ENCODE measurements at regions not wholly inside any gene's neighbourhood (a gene's known extent, or its start where the extent isn't known, plus 50 kb on each side); places are given as distances from the start of the nearest gene placed in this dataset.

DNA sequence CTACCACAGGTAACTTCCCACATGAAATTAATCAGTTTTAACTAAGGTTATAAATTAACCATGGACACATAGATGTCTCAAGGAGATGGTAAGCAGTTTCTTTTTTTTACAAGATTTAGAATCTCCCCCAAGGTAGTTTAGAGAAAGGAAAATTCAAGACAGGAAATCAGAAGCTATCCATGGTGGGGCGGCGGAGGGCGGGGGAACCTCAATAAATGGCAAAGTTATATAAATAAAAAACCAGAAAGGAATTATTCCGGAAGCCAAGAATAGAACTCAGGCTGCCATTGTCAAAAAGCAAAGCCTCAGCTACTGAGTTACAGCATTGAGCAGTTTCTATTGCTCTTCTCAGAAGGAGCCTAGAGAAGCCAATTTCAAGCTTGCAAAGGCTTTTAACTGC, 172.1 kb upstream of the SMAD3 start:
- TF ChIP-seq CTCF (optimal IDR thresholded peaks at IDR 0.05 in 1 of 3, IDR thresholded peaks at IDR 0.05 in 1 of 3, conservative IDR thresholded peaks at IDR 0.05 in 1 of 3; ENCODE audit: extremely low read depth in 1 of 3, insufficient read depth in 2 of 3, low read length in 3 of 3) (no peak), EZH2 (IDR thresholded peaks at IDR 0.05; ENCODE audit: low read length) (no peak)
